ENCODE measurements at regions not wholly inside any gene's neighbourhood (a gene's known extent, or its start where the extent isn't known, plus 50 kb on each side); places are given as distances from the start of the nearest gene placed in this dataset.

- Histone ChIP-seq H3K9me3 (peaks cover 0 to 18% (median 16%) of the 10 kb centered on the region in 3 donors), H3K27me3 (no peaks in the 10 kb centered on the region), H3K27ac (no peak overlapping the region), H3K4me3 (no peak overlapping the region), H3K4me1 (no peaks in the 10 kb centered on the region), H3K36me3 (no peaks in the 10 kb centered on the region)
- DNase-seq, result no peak
- intact Hi-C loops (cut with DNase I; ENCODE audit: low total_unique reads), result no loop called here
- TF ChIP-seq CTCF (IDR thresholded peaks at IDR 0.05), result no peak
These were observed 157.2 kb downstream of the SOCS6 start for GRCh38 chr18:70446063-70446462.

- H3K27ac ChIP-seq, result no peak overlapping the region
- no peaks in the 10 kb centered on the region for H3K4me1 ChIP-seq
- H3K36me3 ChIP-seq, result no peaks in the 10 kb centered on the region
- H3K27me3 ChIP-seq, result no peaks in the 10 kb centered on the region
- H3K9me3 ChIP-seq, result peaks cover 0 to 18% (median 16%) of the 10 kb centered on the region in 3 donors
- intact Hi-C loops (cut with DNase I; ENCODE audit: low total_unique reads), result no loop called here
- no peak for DNase-seq
- no peak overlapping the region for H3K4me3 ChIP-seq
- TF ChIP-seq CTCF (IDR thresholded peaks at IDR 0.05), result no peak
These were observed 154.1 kb downstream of the SOCS6 start for GRCh38 chr18:70442933-70443332.

GRCh38 chr18:70432804-70433400 is 144.1 kb downstream of the SOCS6 start:
- Histone ChIP-seq H3K4me3 (no peak overlapping the region), H3K9me3 (no peaks in the 10 kb centered on the region), H3K27ac (no peak overlapping the region), H3K4me1 (no peaks in the 10 kb centered on the region), H3K36me3 (no peaks in the 10 kb centered on the region), H3K27me3 (no peaks in the 10 kb centered on the region)
- intact Hi-C loops (cut with DNase I; ENCODE audit: low total_unique reads), result loop anchor here (1.0 kb wide), 1 partner anchor 231 kb away; no protein-coding TSS in a partner anchor
- no peak for TF ChIP-seq CTCF (IDR thresholded peaks at IDR 0.05)
- no peak for DNase-seq

- no peak for DNase-seq
- no peaks in the 10 kb centered on the region for H3K27me3 ChIP-seq
- no peak overlapping the region for H3K4me3 ChIP-seq
- TF ChIP-seq CTCF (IDR thresholded peaks at IDR 0.05), result no peak
- H3K27ac ChIP-seq, result no peak overlapping the region
- no peaks in the 10 kb centered on the region for H3K4me1 ChIP-seq
- no peaks in the 10 kb centered on the region for H3K9me3 ChIP-seq
- no peaks in the 10 kb centered on the region for H3K36me3 ChIP-seq
- intact Hi-C loops (cut with DNase I; ENCODE audit: low total_unique reads), result no loop called here
These were observed 142.4 kb downstream of the SOCS6 start for GRCh38 chr18:70431203-70431624.

GRCh38 chr18:70430501-70431173 is 141.8 kb downstream of the SOCS6 start:
- Histone ChIP-seq H3K27me3 (no peaks in the 10 kb centered on the region), H3K27ac (no peak overlapping the region), H3K4me1 (no peaks in the 10 kb centered on the region), H3K36me3 (no peaks in the 10 kb centered on the region), H3K9me3 (no peaks in the 10 kb centered on the region), H3K4me3 (no peak overlapping the region)
- DNase-seq, result no peak
- intact Hi-C loops (cut with DNase I; ENCODE audit: low total_unique reads), result no loop called here
- no peak for TF ChIP-seq CTCF (IDR thresholded peaks at IDR 0.05)

Measured in tibial artery (tissue), 4 donors.